HK-2 (cell line): ENCODE measurements at regions not wholly inside any gene's neighbourhood (a gene's known extent, or its start where the extent isn't known, plus 50 kb on each side); places are given as distances from the start of the nearest gene placed in this dataset.

Source experiments
- DNase-seq: peaks from one replicate; pipeline ENCODE4 v3.0.0-alpha.2; 2018; ENCODE audit not compliant: unreplicated experiment

DNA sequence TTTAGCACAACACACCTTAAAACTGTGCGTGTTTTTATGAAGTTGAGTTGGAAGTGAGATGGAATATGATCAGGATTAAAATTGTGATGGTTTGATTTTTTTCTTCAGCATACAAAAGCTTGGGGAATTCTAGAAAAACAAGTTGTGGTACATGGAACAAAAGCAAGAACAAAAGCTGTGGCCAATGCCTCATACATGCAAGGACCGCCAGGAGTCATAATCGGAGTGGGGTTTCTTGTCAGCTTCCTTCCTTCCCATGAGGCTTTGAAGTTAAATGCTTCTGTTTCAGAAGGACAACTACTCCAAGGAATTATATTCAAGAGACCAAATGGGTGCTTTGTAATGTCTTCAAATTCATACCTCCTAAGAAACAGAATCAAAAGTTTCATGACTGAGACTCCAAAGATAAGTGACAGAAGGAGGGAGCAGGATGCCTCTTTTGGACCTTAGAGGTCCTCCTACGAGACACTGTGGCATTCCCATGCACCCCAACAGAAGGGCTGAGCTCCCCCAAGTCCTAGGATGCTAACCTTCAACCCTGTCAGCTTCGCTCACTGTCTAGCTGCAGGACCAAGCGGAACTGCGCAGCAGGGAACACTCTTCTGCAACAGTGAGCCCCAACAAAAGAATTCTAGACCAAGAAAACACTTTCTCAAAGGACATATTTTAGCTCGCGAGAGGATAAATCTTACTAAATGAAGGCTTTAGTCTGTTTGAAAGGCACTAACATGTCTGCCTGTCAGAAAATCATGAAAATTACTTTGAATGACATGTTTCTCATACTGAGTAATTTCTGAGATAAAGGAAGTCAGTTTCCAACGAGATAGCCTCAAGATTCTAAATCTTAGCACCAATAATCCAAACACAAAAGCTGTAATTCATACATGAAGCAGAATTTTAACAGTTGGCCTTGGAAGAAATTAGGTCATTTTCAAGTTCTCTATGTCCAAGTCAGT lies 108.5 kb upstream of the NHSL1 start:
- no peak for DNase-seq

- no peak for DNase-seq
These were observed 109.6 kb upstream of the NHSL1 start for GRCh38 chr6:138608896-138609295.

GRCh38 chr6:138609801-138610430 lies 110.6 kb upstream of the NHSL1 start:
- DNase-seq = no peak

- DNase-seq = no peak
These were observed 111.5 kb upstream of the NHSL1 start for GRCh38 chr6:138610816-138611215.

- DNase-seq = no peak
These were observed 114.9 kb upstream of the NHSL1 start for GRCh38 chr6:138614151-138614550.

DNA sequence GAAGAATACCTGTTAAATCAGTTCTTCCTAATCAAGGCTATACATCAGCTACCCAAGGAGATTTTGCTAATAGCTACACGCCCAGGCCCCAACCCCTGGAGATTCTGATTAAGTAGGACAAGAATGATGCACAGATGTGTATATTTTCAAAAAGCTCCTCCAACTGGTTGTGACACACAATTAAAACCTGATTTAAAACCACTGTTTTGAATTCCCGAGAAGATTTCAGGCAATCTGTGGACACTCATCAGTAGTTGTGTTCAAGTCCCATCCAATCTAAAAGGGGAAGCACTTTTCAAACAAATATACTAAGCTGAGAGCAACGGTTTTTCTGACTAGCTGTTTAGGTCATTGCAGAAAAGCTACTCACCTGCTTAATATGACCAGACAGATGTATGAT lies 118.9 kb upstream of the NHSL1 start:
- DNase-seq = no peak

DNA sequence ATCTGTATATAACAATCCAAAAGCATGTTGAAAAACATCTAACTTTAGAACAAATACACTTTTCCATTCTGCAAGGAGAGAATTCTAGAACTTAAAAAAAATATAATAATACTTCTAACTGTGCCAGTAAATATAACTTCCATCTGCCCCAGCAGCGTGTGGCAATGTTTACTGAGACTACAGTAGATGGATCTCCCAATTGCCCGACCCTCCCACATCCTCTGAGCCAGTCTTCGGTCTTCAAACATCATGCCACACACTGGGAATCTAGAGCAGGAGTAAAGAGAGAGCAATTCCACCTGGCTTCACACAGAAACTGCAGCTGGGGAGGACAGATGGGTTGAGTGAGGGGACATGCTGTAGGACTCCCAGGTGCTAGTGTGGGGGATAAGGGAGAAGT lies 121.3 kb upstream of the NHSL1 start:
- DNase-seq = no peak

DNA sequence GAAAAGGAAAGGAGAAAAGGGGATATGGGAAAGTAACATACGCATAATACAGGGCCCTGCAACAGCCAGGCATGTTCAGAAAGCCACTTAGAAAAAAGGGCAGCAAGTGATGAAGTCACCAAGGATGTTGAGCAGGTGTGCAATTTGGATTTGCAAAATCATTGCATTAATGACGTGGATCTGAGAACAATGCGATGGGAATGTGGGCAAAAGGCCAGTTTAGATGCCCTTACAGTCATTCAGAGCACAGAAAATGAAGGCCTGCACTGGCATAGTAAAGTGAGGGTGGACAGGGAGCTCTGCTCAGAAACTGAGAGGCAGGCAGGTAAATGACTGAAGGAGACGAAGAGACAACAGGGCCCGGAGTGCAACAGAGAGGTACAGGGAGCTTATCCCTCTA lies 123.7 kb upstream of the NHSL1 start:
- no peak for DNase-seq

GRCh38 chr6:138631566-138631965 lies 132.3 kb upstream of the NHSL1 start:
- DNase-seq = no peak

DNA sequence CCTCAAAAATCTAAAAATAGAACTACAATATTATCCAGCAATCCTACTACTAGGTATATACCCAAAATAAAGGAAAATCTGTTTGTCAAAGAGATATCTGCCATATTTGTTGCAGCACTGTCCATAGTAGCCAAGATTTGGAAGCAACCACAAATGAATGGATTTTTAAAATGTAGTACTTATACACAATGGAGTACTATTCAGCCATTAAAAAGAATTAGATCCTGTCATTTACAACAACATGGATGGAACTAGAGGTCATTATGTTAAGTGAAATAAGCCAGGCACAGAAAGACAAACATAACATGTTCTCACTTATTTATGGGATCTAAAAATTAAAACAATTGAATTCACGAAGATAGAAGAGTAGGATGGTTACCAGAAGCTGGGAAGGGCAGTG lies 135.7 kb upstream of the CCDC28A start:
- no peak for DNase-seq

DNA sequence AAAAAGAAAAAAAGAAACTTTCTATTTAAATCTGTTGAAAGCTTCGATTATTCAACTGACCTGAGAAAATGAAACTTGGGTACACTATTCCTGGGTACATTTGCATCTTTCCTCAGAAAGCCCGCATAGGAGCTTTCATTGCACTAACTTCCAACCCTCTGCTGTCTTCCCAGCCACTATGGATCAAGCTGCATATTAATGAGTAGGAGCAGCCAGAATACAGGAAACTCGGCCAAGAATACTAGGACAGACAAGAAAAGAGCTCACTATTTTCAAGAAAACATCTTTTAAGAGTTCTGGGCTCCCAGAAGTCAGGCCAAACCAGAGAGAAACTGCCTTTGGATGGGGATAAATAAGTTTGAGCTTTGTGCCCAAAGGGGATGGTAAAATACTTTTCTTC lies 135.0 kb upstream of the CCDC28A start:
- DNase-seq = no peak

DNA sequence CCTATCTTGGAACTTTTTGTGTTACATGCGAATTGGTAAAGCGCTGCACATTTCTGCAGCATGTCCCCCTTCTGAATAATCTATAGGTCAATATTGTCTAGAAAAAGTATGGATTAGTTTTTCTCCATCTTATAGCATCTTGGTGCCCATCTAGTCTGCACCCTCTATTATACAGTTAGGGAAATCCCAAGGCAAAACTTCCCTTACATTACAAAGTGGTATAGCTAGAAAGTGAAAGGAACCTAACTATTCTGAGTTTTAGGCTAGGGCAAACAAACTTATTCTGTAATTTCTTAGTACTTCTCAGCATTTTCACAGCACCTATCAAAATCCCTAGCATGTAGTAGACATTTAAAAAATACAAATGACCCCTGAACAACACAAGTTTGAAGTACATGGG lies 133.5 kb upstream of the CCDC28A start:
- no peak for DNase-seq

DNA sequence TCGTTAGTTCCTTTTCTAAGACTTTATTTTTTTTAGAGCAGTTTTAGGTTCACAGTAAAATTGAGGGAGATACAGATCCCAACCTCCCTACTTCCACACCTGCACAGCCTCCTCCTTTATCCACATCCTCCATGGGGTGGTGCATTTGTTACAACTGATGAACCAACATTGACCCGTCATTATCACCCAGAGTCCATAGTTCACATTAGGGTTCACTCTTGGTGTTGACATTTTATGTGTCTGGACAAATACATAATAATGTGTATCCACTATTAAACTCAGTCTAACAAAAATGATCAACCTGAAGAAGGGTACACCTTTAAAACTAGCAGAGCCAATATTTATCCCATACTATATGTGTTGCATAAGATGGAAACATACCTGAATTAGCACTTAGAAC lies 130.4 kb upstream of the CCDC28A start:
- DNase-seq = no peak

- DNase-seq = no peak
These were observed 127.5 kb upstream of the CCDC28A start for GRCh38 chr6:138645976-138646640.

DNA sequence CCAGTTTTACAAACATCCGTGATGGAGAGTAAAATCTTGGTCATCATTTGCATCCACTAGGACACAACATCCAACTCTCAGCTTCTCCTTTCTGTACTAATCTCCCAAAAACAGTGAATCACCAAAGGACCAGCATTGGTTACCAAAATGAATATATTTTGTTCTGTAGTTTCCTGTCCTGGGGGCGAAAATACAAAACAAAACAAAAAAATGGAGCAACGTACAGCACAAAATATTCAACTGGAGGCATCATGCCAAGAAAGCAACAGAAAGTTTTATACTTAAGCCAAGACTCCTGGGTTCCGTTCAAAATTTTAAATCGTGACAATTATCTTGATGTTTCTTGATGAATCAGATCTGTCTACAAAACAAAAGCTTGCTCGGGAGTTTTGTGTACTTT lies 126.6 kb upstream of the CCDC28A start:
- no peak for DNase-seq

DNA sequence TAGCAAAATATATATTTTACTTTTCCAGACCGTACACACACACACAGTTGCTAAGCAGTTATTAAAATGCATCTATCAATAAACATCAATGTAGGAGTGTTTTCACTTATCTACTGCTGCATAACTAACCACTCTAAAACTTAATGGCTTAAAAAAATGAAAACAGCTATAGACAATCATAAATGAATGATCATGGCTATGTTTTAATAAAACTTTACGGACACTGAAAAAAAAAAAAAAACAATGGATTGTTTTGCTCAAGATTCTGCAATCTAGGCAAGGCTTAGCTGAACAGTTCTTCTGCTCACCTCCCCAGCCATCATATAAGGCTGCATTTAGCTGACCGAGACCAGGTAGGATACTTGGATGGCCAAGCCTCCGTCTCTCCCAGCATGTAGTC lies 125.4 kb upstream of the CCDC28A start:
- no peak for DNase-seq

GRCh38 chr6:138651491-138651890 lies 122.1 kb upstream of the CCDC28A start:
- no peak for DNase-seq

DNA sequence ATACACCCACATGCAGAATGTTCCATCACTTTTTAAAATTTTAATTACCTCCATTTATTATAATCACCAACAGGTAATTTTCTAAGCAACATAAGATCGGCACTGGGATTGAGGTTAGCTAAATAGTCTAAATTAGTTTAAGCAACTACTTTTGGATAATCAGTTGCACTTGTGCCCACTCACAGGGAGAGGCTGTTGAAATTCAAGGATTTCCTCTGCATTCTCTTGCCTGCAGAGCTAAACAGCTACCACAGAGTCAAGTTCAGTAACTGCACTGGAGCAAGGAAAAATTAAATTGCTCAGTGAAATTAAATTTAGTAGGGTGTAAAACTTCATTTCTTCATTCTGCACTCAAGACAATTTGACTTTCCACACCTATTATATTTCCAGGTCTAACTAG lies 120.7 kb upstream of the CCDC28A start:
- no peak for DNase-seq

GRCh38 chr6:138653435-138653834 lies 120.1 kb upstream of the CCDC28A start:
- DNase-seq = no peak

- DNase-seq = no peak
These were observed 118.6 kb upstream of the CCDC28A start for GRCh38 chr6:138654715-138655634.

DNA sequence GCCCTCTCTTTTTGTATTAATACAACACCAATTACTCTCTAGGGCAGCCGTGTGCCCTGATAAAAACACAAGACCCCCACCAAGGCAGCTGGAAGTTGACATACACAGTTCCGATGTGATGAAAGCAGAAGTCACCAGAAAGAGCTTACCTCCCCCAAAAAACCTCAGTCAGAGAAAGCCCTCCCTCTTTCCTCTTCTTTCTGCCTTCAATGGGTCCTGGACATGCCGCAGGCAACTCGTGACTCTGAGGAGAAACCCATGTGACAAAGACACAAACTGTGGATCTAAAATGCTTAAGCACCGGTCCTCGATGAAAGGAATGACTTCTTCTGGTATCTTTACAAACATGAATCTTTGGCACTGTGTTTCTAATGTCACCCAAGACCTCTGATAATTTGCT lies 117.7 kb upstream of the CCDC28A start:
- no peak for DNase-seq
